ENCODE measurements at regions not wholly inside any gene's neighbourhood (a gene's known extent, or its start where the extent isn't known, plus 50 kb on each side); places are given as distances from the start of the nearest gene placed in this dataset.

GRCh38 chr13:107712145-107712860 is 503.0 kb downstream of the LIG4 start:
- no peak overlapping the region for H3K4me3 ChIP-seq (ENCODE audit: low read depth, low read length)
- peak; percentile 22 for DNase-seq (ENCODE audit: low read depth)
- TF ChIP-seq CTCF (IDR thresholded peaks at IDR 0.05; ENCODE audit: control insufficient read depth, extremely low read depth, insufficient read depth) = no peak

GRCh38 chr13:107690181-107690580 is 525.2 kb downstream of the LIG4 start:
- no peak for DNase-seq (ENCODE audit: low read depth)
- no peak overlapping the region for H3K4me3 ChIP-seq (ENCODE audit: low read depth, low read length)
- TF ChIP-seq CTCF (IDR thresholded peaks at IDR 0.05; ENCODE audit: control insufficient read depth, extremely low read depth, insufficient read depth) = no peak

GRCh38 chr13:107685876-107686275 is 529.5 kb downstream of the LIG4 start:
- no peak for TF ChIP-seq CTCF (IDR thresholded peaks at IDR 0.05; ENCODE audit: control insufficient read depth, extremely low read depth, insufficient read depth)
- no peak for DNase-seq (ENCODE audit: low read depth)
- H3K4me3 ChIP-seq (ENCODE audit: low read depth, low read length) = no peak overlapping the region

GRCh38 chr13:107681600-107681999 is 533.7 kb downstream of the LIG4 start:
- no peak for TF ChIP-seq CTCF (IDR thresholded peaks at IDR 0.05; ENCODE audit: control insufficient read depth, extremely low read depth, insufficient read depth)
- no peak overlapping the region for H3K4me3 ChIP-seq (ENCODE audit: low read depth, low read length)
- DNase-seq (ENCODE audit: low read depth) = no peak

GRCh38 chr13:107680115-107680514 is 535.2 kb downstream of the LIG4 start:
- no peak overlapping the region for H3K4me3 ChIP-seq (ENCODE audit: low read depth, low read length)
- peak; percentile 37 for TF ChIP-seq CTCF (IDR thresholded peaks at IDR 0.05; ENCODE audit: control insufficient read depth, extremely low read depth, insufficient read depth)
- no peak for DNase-seq (ENCODE audit: low read depth)

GRCh38 chr13:107678075-107678689 is 537.2 kb downstream of the LIG4 start:
- DNase-seq (ENCODE audit: low read depth) = peak; percentile 36
- no peak overlapping the region for H3K4me3 ChIP-seq (ENCODE audit: low read depth, low read length)
- TF ChIP-seq CTCF (IDR thresholded peaks at IDR 0.05; ENCODE audit: control insufficient read depth, extremely low read depth, insufficient read depth) = peak; percentile 68

Measured in LNCaP clone FGC (cell line).